ENCODE measurements at regions not wholly inside any gene's neighbourhood (a gene's known extent, or its start where the extent isn't known, plus 50 kb on each side); places are given as distances from the start of the nearest gene placed in this dataset.

DNA sequence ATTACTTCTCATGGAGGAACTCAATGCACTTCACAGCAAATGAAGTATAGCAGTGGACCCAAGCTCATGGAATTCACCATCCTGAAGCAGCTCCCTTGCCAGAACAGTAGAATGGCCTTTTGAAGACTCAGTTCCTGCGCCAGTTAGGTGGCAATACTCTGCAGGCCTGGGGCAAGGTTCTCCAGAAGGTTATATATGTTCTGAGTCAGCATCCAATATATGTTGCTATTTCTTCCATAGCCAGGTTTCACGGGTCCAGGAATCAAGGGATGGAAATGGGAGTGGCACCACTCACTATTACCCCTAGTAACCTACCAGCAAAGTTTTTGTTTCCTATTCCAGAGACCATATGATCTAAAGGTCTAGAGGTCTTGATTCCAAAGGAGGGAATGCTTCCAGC lies 56.4 kb upstream of the CNKSR3 start:
- TF ChIP-seq, protein P1, sequence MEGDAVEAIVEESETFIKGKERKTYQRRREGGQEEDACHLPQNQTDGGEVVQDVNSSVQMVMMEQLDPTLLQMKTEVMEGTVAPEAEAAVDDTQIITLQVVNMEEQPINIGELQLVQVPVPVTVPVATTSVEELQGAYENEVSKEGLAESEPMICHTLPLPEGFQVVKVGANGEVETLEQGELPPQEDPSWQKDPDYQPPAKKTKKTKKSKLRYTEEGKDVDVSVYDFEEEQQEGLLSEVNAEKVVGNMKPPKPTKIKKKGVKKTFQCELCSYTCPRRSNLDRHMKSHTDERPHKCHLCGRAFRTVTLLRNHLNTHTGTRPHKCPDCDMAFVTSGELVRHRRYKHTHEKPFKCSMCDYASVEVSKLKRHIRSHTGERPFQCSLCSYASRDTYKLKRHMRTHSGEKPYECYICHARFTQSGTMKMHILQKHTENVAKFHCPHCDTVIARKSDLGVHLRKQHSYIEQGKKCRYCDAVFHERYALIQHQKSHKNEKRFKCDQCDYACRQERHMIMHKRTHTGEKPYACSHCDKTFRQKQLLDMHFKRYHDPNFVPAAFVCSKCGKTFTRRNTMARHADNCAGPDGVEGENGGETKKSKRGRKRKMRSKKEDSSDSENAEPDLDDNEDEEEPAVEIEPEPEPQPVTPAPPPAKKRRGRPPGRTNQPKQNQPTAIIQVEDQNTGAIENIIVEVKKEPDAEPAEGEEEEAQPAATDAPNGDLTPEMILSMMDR (conservative IDR thresholded peaks at IDR 0.05) = no peak
- TF ChIP-seq EZH2 (IDR thresholded peaks at IDR 0.05; ENCODE audit: low read depth) = no peak
